ENCODE measurements at regions not wholly inside any gene's neighbourhood (a gene's known extent, or its start where the extent isn't known, plus 50 kb on each side); places are given as distances from the start of the nearest gene placed in this dataset.

- H3K27me3 Mint-ChIP-seq: peaks cover 7% of the 10 kb centered on the region
- H3K4me3 Mint-ChIP-seq: no peak overlapping the region
- no peaks in the 10 kb centered on the region for H3K9me3 Mint-ChIP-seq
- H3K27ac Mint-ChIP-seq: no peak overlapping the region
- no peaks in the 10 kb centered on the region for H3K36me3 Mint-ChIP-seq
- H3K4me1 Mint-ChIP-seq: peaks cover 0 to 4% (median 0%) of the 10 kb centered on the region in 3 donors
Measured at GRCh38 chr10:77716458-77717317, 79.1 kb upstream of the KCNMA1 start.

- no peaks in the 10 kb centered on the region for H3K9me3 Mint-ChIP-seq
- H3K27me3 Mint-ChIP-seq: peaks cover 12% of the 10 kb centered on the region
- H3K27ac Mint-ChIP-seq: no peak overlapping the region
- no peaks in the 10 kb centered on the region for H3K36me3 Mint-ChIP-seq
- no peak overlapping the region for H3K4me3 Mint-ChIP-seq
- H3K4me1 Mint-ChIP-seq: peaks cover 4 to 10% (median 5%) of the 10 kb centered on the region in 3 donors
Measured at GRCh38 chr10:77715536-77715935, 77.9 kb upstream of the KCNMA1 start.

- H3K4me3 Mint-ChIP-seq: no peak overlapping the region
- H3K9me3 Mint-ChIP-seq: no peaks in the 10 kb centered on the region
- peaks cover 14% of the 10 kb centered on the region for H3K27me3 Mint-ChIP-seq
- H3K27ac Mint-ChIP-seq: no peak overlapping the region
- peaks cover 4 to 11% (median 5%) of the 10 kb centered on the region in 3 donors for H3K4me1 Mint-ChIP-seq
- no peaks in the 10 kb centered on the region for H3K36me3 Mint-ChIP-seq
Measured at GRCh38 chr10:77715088-77715487, 77.5 kb upstream of the KCNMA1 start.

- Mint-ChIP-seq H3K36me3 (no peaks in the 10 kb centered on the region), H3K27me3 (peaks cover 15% of the 10 kb centered on the region), H3K27ac (no peak overlapping the region), H3K4me3 (peak overlapping the region in 1 of 4 donors; percentile 71), H3K9me3 (no peaks in the 10 kb centered on the region), H3K4me1 (peaks cover 4 to 9% (median 5%) of the 10 kb centered on the region in 3 donors)
Measured at GRCh38 chr10:77713521-77714280, 76.1 kb upstream of the KCNMA1 start.

GRCh38 chr10:77712207-77712606, 74.6 kb upstream of the KCNMA1 start:
- Mint-ChIP-seq H3K4me3 (peak overlapping the region in 2 of 4 donors; percentile 94 to 95), H3K27ac (no peak overlapping the region), H3K4me1 (peaks cover 4 to 9% (median 5%) of the 10 kb centered on the region in 3 donors), H3K9me3 (no peaks in the 10 kb centered on the region), H3K36me3 (peaks cover 5% of the 10 kb centered on the region), H3K27me3 (peaks cover 15% of the 10 kb centered on the region)

- H3K27ac Mint-ChIP-seq: no peak overlapping the region
Measured at GRCh38 chr10:77711683-77712049, 74.1 kb upstream of the KCNMA1 start.

GRCh38 chr10:77710759-77711682, 73.4 kb upstream of the KCNMA1 start:
- Mint-ChIP-seq H3K4me3 (peak overlapping the region in 3 of 4 donors; percentile 54 to 95 (median 94)), H3K9me3 (no peaks in the 10 kb centered on the region), H3K4me1 (peaks cover 4 to 9% (median 5%) of the 10 kb centered on the region in 3 donors), H3K36me3 (peaks cover 5% of the 10 kb centered on the region), H3K27me3 (peaks cover 14% of the 10 kb centered on the region), H3K27ac (no peak overlapping the region)

More at GRCh38 chr10:77711683-77712049, 74.1 kb upstream of the KCNMA1 start:
- Mint-ChIP-seq H3K4me3 (peak overlapping the region in 2 of 4 donors; percentile 94 to 95), H3K4me1 (peaks cover 4 to 9% (median 5%) of the 10 kb centered on the region in 3 donors), H3K27me3 (peaks cover 15% of the 10 kb centered on the region), H3K36me3 (peaks cover 5% of the 10 kb centered on the region), H3K9me3 (no peaks in the 10 kb centered on the region)

- Mint-ChIP-seq H3K9me3 (no peaks in the 10 kb centered on the region), H3K36me3 (peaks cover 5% of the 10 kb centered on the region), H3K4me1 (peaks cover 4 to 9% (median 5%) of the 10 kb centered on the region in 3 donors), H3K27me3 (peaks cover 14% of the 10 kb centered on the region), H3K27ac (no peak overlapping the region), H3K4me3 (peak overlapping the region in 2 of 4 donors; percentile 94 to 95)
Measured at GRCh38 chr10:77710081-77710551, 72.5 kb upstream of the KCNMA1 start.

- H3K27me3 Mint-ChIP-seq: peaks cover 11% of the 10 kb centered on the region
- no peak overlapping the region for H3K27ac Mint-ChIP-seq
- peaks cover 4 to 9% (median 5%) of the 10 kb centered on the region in 3 donors for H3K4me1 Mint-ChIP-seq
- H3K9me3 Mint-ChIP-seq: no peaks in the 10 kb centered on the region
- peaks cover 6% of the 10 kb centered on the region for H3K36me3 Mint-ChIP-seq
- no peak overlapping the region for H3K4me3 Mint-ChIP-seq
Measured at GRCh38 chr10:77707570-77707969, 70.0 kb upstream of the KCNMA1 start.

GRCh38 chr10:77702166-77702565, 64.6 kb upstream of the KCNMA1 start:
- Mint-ChIP-seq H3K27ac (no peak overlapping the region), H3K9me3 (no peaks in the 10 kb centered on the region), H3K4me3 (no peak overlapping the region), H3K36me3 (peaks cover 1% of the 10 kb centered on the region), H3K4me1 (peaks cover 6 to 11% (median 7%) of the 10 kb centered on the region in 3 donors), H3K27me3 (no peaks in the 10 kb centered on the region)

GRCh38 chr10:77700086-77700485, 62.5 kb upstream of the KCNMA1 start:
- H3K27me3 Mint-ChIP-seq: no peaks in the 10 kb centered on the region
- H3K4me1 Mint-ChIP-seq: peaks cover 6 to 11% (median 7%) of the 10 kb centered on the region in 3 donors
- peaks cover 1% of the 10 kb centered on the region for H3K36me3 Mint-ChIP-seq

GRCh38 chr10:77699080-77699645, 61.6 kb upstream of the KCNMA1 start:
- H3K4me1 Mint-ChIP-seq: peaks cover 6 to 11% (median 7%) of the 10 kb centered on the region in 3 donors
- H3K4me3 Mint-ChIP-seq: peak overlapping the region in 1 of 4 donors; percentile 32
- no peaks in the 10 kb centered on the region for H3K27me3 Mint-ChIP-seq
- no peak overlapping the region for H3K27ac Mint-ChIP-seq
- no peaks in the 10 kb centered on the region for H3K9me3 Mint-ChIP-seq
- no peaks in the 10 kb centered on the region for H3K36me3 Mint-ChIP-seq

More at GRCh38 chr10:77700086-77700485, 62.5 kb upstream of the KCNMA1 start:
- no peak overlapping the region for H3K27ac Mint-ChIP-seq
- H3K4me3 Mint-ChIP-seq: no peak overlapping the region
- H3K9me3 Mint-ChIP-seq: no peaks in the 10 kb centered on the region

GRCh38 chr10:77698267-77698931, 60.8 kb upstream of the KCNMA1 start:
- H3K9me3 Mint-ChIP-seq: no peaks in the 10 kb centered on the region
- peaks cover 6 to 11% (median 7%) of the 10 kb centered on the region in 3 donors for H3K4me1 Mint-ChIP-seq
- H3K4me3 Mint-ChIP-seq: peak overlapping the region in 1 of 4 donors; percentile 32
- H3K27me3 Mint-ChIP-seq: no peaks in the 10 kb centered on the region
- no peaks in the 10 kb centered on the region for H3K36me3 Mint-ChIP-seq
- H3K27ac Mint-ChIP-seq: no peak overlapping the region
